HL-60 (cell line): ENCODE measurements at regions not wholly inside any gene's neighbourhood (a gene's known extent, or its start where the extent isn't known, plus 50 kb on each side); places are given as distances from the start of the nearest gene placed in this dataset.

Experiments
- DNase-seq, 2 experiments: peaks; one replicate each; pipeline ENCODE4 v3.0.0-alpha.2; 2010 to 2020; ENCODE audit warnings: low read depth in 1 of 2, low spot score in 1 of 2
- H3K27ac ChIP-seq: fragments of 250-450 bp; sonication (Bioruptor Pico); replicated peaks from 2 replicates; pipeline ENCODE4 v1.5.1; 2020; ENCODE audit warnings: mild to moderate bottlenecking, moderate library complexity
- H3K27me3 ChIP-seq: fragments of 250-450 bp; sonication (Bioruptor Pico); 2 replicates; pipeline ENCODE4 v1.5.1; 2021; ENCODE audit warnings: mild to moderate bottlenecking, moderate library complexity; ENCODE audit not compliant: insufficient read depth, poor library complexity, severe bottlenecking
- H3K4me3 ChIP-seq: replicated peaks from 2 replicates; pipeline ENCODE4 v1.5.1; 2011; ENCODE audit warnings: mild to moderate bottlenecking, control low read depth, low read length; ENCODE audit not compliant: insufficient read depth
- CTCF ChIP-seq: IDR thresholded peaks from one replicate; pipeline ENCODE4 v1.5.1; 2011; ENCODE audit warnings: low read length, control low read depth, inconsistent platforms; ENCODE audit not compliant: insufficient read depth
- GABPA ChIP-seq: IDR thresholded peaks from 2 replicates; pipeline ENCODE4 v1.6.1; 2012; ENCODE audit warnings: low read depth
- POLR2AphosphoS5 ChIP-seq: IDR thresholded peaks from 2 replicates; pipeline ENCODE4 v1.6.1; 2012; ENCODE audit warnings: low read depth
- REST ChIP-seq: IDR thresholded peaks from 2 replicates; pipeline ENCODE4 v1.6.1; 2012; ENCODE audit warnings: low read depth; ENCODE audit not compliant: insufficient replicate concordance
- SPI1 ChIP-seq: IDR thresholded peaks from 2 replicates; pipeline ENCODE4 v1.6.1; 2012; ENCODE audit warnings: low read depth, mild to moderate bottlenecking, borderline replicate concordance

GRCh38 chr1:209446356-209446755 is 137.2 kb upstream of the CAMK1G start:
- H3K27me3 ChIP-seq, result no peaks in the 10 kb centered on the region
- no peak overlapping the region for H3K4me3 ChIP-seq
- DNase-seq, result no peak
- no peak overlapping the region for H3K27ac ChIP-seq
- TF ChIP-seq REST (no peak), SPI1 (no peak), GABPA (no peak), CTCF (no peak), POLR2AphosphoS5 (no peak)

GRCh38 chr1:209454340-209454994 is 129.0 kb upstream of the CAMK1G start:
- Histone ChIP-seq H3K4me3 (no peak overlapping the region), H3K27ac (no peak overlapping the region), H3K27me3 (no peaks in the 10 kb centered on the region)
- no peak for DNase-seq
- TF ChIP-seq POLR2AphosphoS5, result no peak

GRCh38 chr1:209455145-209455544 is 128.4 kb upstream of the CAMK1G start:
- no peaks in the 10 kb centered on the region for H3K27me3 ChIP-seq
- no peak overlapping the region for H3K27ac ChIP-seq
- TF ChIP-seq CTCF, result no peak
- TF ChIP-seq GABPA, result no peak
- no peak for TF ChIP-seq SPI1
- no peak for TF ChIP-seq REST
- TF ChIP-seq POLR2AphosphoS5, result no peak
- H3K4me3 ChIP-seq, result no peak overlapping the region
- no peak for DNase-seq

DNA sequence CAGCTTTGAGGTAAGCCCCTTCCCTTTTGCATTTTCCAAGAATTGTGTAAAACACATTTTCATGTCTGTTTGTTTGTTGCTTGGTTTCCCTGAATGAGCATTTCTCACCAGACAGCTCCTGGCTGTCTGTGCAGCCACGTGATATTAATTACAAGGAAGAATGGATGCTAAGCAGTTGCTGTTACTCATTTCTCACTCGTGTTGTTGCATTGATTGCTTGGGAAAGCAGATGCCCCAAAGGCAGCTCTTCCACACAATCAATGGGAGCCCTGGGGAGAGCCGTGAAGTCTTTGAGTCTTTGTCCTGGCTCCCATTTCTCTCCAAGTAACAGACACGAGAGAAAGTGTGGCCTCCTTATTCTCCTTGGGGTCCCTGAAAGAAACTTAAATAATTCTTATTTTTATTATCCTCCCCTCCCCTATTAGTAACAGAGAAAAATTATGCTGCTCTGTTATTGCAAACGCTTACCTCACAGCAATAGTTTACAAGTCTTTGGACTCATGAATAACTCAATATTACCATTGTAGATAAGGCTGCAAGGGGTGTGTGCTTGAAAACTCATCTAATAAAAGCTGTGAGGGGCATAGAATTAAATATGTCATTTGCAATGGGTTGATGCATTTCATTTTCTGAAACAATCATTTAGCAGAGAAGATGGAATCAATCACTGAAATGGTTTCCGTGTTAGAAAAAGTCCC is 127.7 kb upstream of the CAMK1G start:
- no peak for TF ChIP-seq GABPA
- no peak for TF ChIP-seq POLR2AphosphoS5
- no peak for TF ChIP-seq REST
- TF ChIP-seq CTCF, result no peak
- TF ChIP-seq SPI1, result no peak
- DNase-seq, result no peak
- Histone ChIP-seq H3K27me3 (no peaks in the 10 kb centered on the region), H3K27ac (no peak overlapping the region), H3K4me3 (no peak overlapping the region)
